ENCODE measurements at regions not wholly inside any gene's neighbourhood (a gene's known extent, or its start where the extent isn't known, plus 50 kb on each side); places are given as distances from the start of the nearest gene placed in this dataset.

- TF ChIP-seq REST (IDR thresholded peaks at IDR 0.05) (no peak), FOXA1 (IDR thresholded peaks at IDR 0.05) (no peak), RAD21 (IDR thresholded peaks at IDR 0.05) (no peak)
- H3K9ac ChIP-seq (ENCODE audit: low read depth in 1 of 2, low read length in 2 of 2): no peak overlapping the region
- 75% methylated on average over 2 of the region's 2 CpGs for WGBS
- H3K4me3 ChIP-seq (ENCODE audit: low read depth in 1 of 3, low read length in 3 of 3): no peak overlapping the region
- no peak for DNase-seq (ENCODE audit: low spot score)
- no peaks in the 10 kb centered on the region for H3K36me3 ChIP-seq (ENCODE audit: control insufficient read depth in 4 of 4, insufficient read depth in 3 of 4, low read depth in 1 of 4, low read length in 3 of 4)
- no peaks in the 10 kb centered on the region for H3K4me1 ChIP-seq (ENCODE audit: control insufficient read depth in 4 of 4, insufficient read depth in 4 of 4, low read length in 3 of 4)
- H3K27ac ChIP-seq (ENCODE audit: low read depth in 1 of 2, low read length in 2 of 2): no peak overlapping the region
- no peaks in the 10 kb centered on the region for H3K27me3 ChIP-seq (ENCODE audit: control insufficient read depth in 4 of 4, insufficient read depth in 4 of 4, low read length in 3 of 4)
- H3K9me3 ChIP-seq (ENCODE audit: control insufficient read depth in 4 of 4, low read length in 3 of 4): no peaks in the 10 kb centered on the region
Observed at GRCh38 chr3:18782191-18782590, 357.1 kb upstream of the SATB1 start.

- Histone ChIP-seq H3K36me3 (ENCODE audit: control insufficient read depth in 4 of 4, insufficient read depth in 3 of 4, low read depth in 1 of 4, low read length in 3 of 4) (no peaks in the 10 kb centered on the region), H3K27me3 (ENCODE audit: control insufficient read depth in 4 of 4, insufficient read depth in 4 of 4, low read length in 3 of 4) (no peaks in the 10 kb centered on the region), H3K4me1 (ENCODE audit: control insufficient read depth in 4 of 4, insufficient read depth in 4 of 4, low read length in 3 of 4) (no peaks in the 10 kb centered on the region), H3K9me3 (ENCODE audit: control insufficient read depth in 4 of 4, low read length in 3 of 4) (no peaks in the 10 kb centered on the region), H3K27ac (ENCODE audit: low read depth in 1 of 2, low read length in 2 of 2) (no peak overlapping the region), H3K9ac (ENCODE audit: low read depth in 1 of 2, low read length in 2 of 2) (no peak overlapping the region), H3K4me3 (ENCODE audit: low read depth in 1 of 3, low read length in 3 of 3) (no peak overlapping the region)
- no peak for DNase-seq (ENCODE audit: low spot score)
- TF ChIP-seq CTCF (IDR thresholded peaks at IDR 0.05; ENCODE audit: low read depth, low read length, missing input control) (no peak), RXRA (IDR thresholded peaks at IDR 0.05) (no peak), YY1 (IDR thresholded peaks at IDR 0.05) (no peak)
- WGBS: 86% methylated on average over 3 of the region's 3 CpGs
Observed at GRCh38 chr3:18780959-18781358, 355.8 kb upstream of the SATB1 start.

GRCh38 chr3:18779704-18780103 lies 354.6 kb upstream of the SATB1 start:
- TF ChIP-seq HNF4G (IDR thresholded peaks at IDR 0.05) (no peak), CTCF (IDR thresholded peaks at IDR 0.05; ENCODE audit: low read depth, low read length, missing input control) (no peak), HNF4A (conservative IDR thresholded peaks at IDR 0.05) (no peak), RXRA (IDR thresholded peaks at IDR 0.05) (no peak), MAX (IDR thresholded peaks at IDR 0.05) (no peak), RAD21 (IDR thresholded peaks at IDR 0.05) (no peak), GABPA (IDR thresholded peaks at IDR 0.05 in 1 of 2, conservative IDR thresholded peaks at IDR 0.05 in 1 of 2) (no peak), NR2F2 (IDR thresholded peaks at IDR 0.05) (no peak), REST (IDR thresholded peaks at IDR 0.05) (no peak), SP1 (IDR thresholded peaks at IDR 0.05) (no peak), YY1 (IDR thresholded peaks at IDR 0.05) (no peak), FOXA2 (IDR thresholded peaks at IDR 0.05) (no peak), JUND (IDR thresholded peaks at IDR 0.05) (no peak)
- Histone ChIP-seq H3K27ac (ENCODE audit: low read depth in 1 of 2, low read length in 2 of 2) (no peak overlapping the region), H3K9ac (ENCODE audit: low read depth in 1 of 2, low read length in 2 of 2) (no peak overlapping the region), H3K27me3 (ENCODE audit: control insufficient read depth in 4 of 4, insufficient read depth in 4 of 4, low read length in 3 of 4) (no peaks in the 10 kb centered on the region), H3K4me3 (ENCODE audit: low read depth in 1 of 3, low read length in 3 of 3) (no peak overlapping the region), H3K4me1 (ENCODE audit: control insufficient read depth in 4 of 4, insufficient read depth in 4 of 4, low read length in 3 of 4) (no peaks in the 10 kb centered on the region), H3K9me3 (ENCODE audit: control insufficient read depth in 4 of 4, low read length in 3 of 4) (no peaks in the 10 kb centered on the region), H3K36me3 (ENCODE audit: control insufficient read depth in 4 of 4, insufficient read depth in 3 of 4, low read depth in 1 of 4, low read length in 3 of 4) (no peaks in the 10 kb centered on the region)
- 73% methylated on average over 2 of the region's 2 CpGs for WGBS
- DNase-seq (ENCODE audit: low spot score): no peak

All from liver (tissue), 8 donors.